Stomach (tissue), 8 donors: ENCODE measurements at regions not wholly inside any gene's neighbourhood (a gene's known extent, or its start where the extent isn't known, plus 50 kb on each side); places are given as distances from the start of the nearest gene placed in this dataset.

Experiments used
- DNase-seq, 2 donors: peaks; one replicate each; pipeline versions ENCODE4 v3.0.0 to v3.0.0-alpha.2; 2013 to 2019
- H3K27ac ChIP-seq, 5 donors: fragments of 200-600 bp in 4 of 5; sonication (generic) in 4 of 5; one replicate each; pipeline ENCODE4 v1.5.1; 2013 to 2019; ENCODE audit warnings: mild to moderate bottlenecking in 1 of 5, moderate library complexity in 1 of 5
- H3K27me3 ChIP-seq, 3 donors: fragments of 200-600 bp; sonication (generic); one replicate each; pipeline ENCODE4 v1.5.1; 2017 to 2019; ENCODE audit warnings: mixed run types in 1 of 3
- H3K36me3 ChIP-seq, 4 donors: fragments of 200-600 bp; sonication (generic); 1 replicate in 3 of 4; 2 replicates in 1 of 4; pipeline ENCODE4 v1.5.1; 2016 to 2019
- H3K4me1 ChIP-seq, 4 donors: fragments of 200-600 bp; sonication (generic); one replicate each; pipeline ENCODE4 v1.5.1; 2016 to 2019
- H3K4me3 ChIP-seq, 4 donors: fragments of 200-600 bp; sonication (generic) in 3 of 4; one replicate each; pipeline ENCODE4 v1.5.1; 2016 to 2019; ENCODE audit warnings: mild to moderate bottlenecking in 1 of 4
- H3K9me3 ChIP-seq, 4 donors: fragments of 200-600 bp; sonication (generic); one replicate each; pipeline ENCODE4 v1.5.1; 2016 to 2019
- CTCF ChIP-seq, 7 experiments: fragments of 450-650 bp in 4 of 7; fragments of 200-600 bp in 3 of 7; sonication (generic) in 3 of 7; IDR thresholded peaks; one replicate each; pipeline ENCODE4 v1.5.1; 2016 to 2019; ENCODE audit warnings: antibody characterized with exemption in 7 of 7, control low read depth in 2 of 7, mild to moderate bottlenecking in 1 of 7
- EP300 ChIP-seq: sonication (generic); formaldehyde crosslinking; IDR thresholded peaks from one replicate; pipeline ENCODE4 v1.6.1; 2017; ENCODE audit warnings: antibody characterized with exemption
- POLR2A ChIP-seq, 4 donors: fragments of 450-650 bp; IDR thresholded peaks; one replicate each; pipeline ENCODE4 v1.6.1; 2016; ENCODE audit warnings: antibody characterized with exemption in 4 of 4, control low read depth in 2 of 4, mild to moderate bottlenecking in 1 of 4, moderate library complexity in 1 of 4
- POLR2AphosphoS5 ChIP-seq, 3 donors: sonication (generic); formaldehyde crosslinking; IDR thresholded peaks; one replicate each; pipeline ENCODE4 v1.6.1; 2016; ENCODE audit warnings: antibody characterized with exemption in 3 of 3
- WGBS, 5 donors: extraction: QIAGEN DNeasy Blood & Tissue Kit in 3 of 5; methylation state at CpG; one replicate each; pipeline versions ENCODE4 v1.1.5 to v1.1.7; 2013 to 2018; 5-methylcytosine and 5-hydroxymethylcytosine counted together
- intact Hi-C: fragments of 100-400 bp; cut with DNase I; formaldehyde crosslinking; loops from one replicate; pipeline ENCODE4 v1.15.1; 2023; ENCODE audit warnings: low total_unique reads
- donor health status: healthy with polysubstance abuse.
- donor health status: Bipolar disorder and iron deficiency.
- donor health status: healthy.

- Histone ChIP-seq H3K36me3 (no peaks in the 10 kb centered on the region), H3K27ac (no peak overlapping the region), H3K9me3 (no peaks in the 10 kb centered on the region), H3K4me3 (no peak overlapping the region), H3K27me3 (no peaks in the 10 kb centered on the region), H3K4me1 (no peaks in the 10 kb centered on the region)
- TF ChIP-seq POLR2A (IDR thresholded peaks at IDR 0.05) (no peak), EP300 (no peak), POLR2AphosphoS5 (IDR thresholded peaks at IDR 0.05) (no peak), CTCF (IDR thresholded peaks at IDR 0.05) (no peak)
- intact Hi-C loops, result no loop called here
- peak in 1 of 2 donors; percentile 33 for DNase-seq
- 46 to 62% (median 52%) methylated on average over 4 of the region's 4 CpGs for WGBS, 5 donors
These were observed 60.9 kb upstream of the ITGA11 start for GRCh38 chr15:68492855-68493254.

GRCh38 chr15:68493629-68494028, 61.7 kb upstream of the ITGA11 start:
- Histone ChIP-seq H3K9me3 (no peaks in the 10 kb centered on the region), H3K4me3 (no peak overlapping the region), H3K36me3 (no peaks in the 10 kb centered on the region), H3K27me3 (no peaks in the 10 kb centered on the region), H3K4me1 (no peaks in the 10 kb centered on the region), H3K27ac (no peak overlapping the region)
- DNase-seq, result no peak
- 81 to 94% (median 88%) methylated on average over 3 of the region's 3 CpGs for WGBS, 5 donors
- intact Hi-C loops, result no loop called here
- no peak for TF ChIP-seq POLR2AphosphoS5 (IDR thresholded peaks at IDR 0.05)
- TF ChIP-seq POLR2A (IDR thresholded peaks at IDR 0.05), result no peak
- TF ChIP-seq CTCF (IDR thresholded peaks at IDR 0.05), result no peak
- TF ChIP-seq EP300, result no peak

- WGBS, 5 donors, result 77 to 86% (median 80%) methylated on average over 2 of the region's 2 CpGs
- DNase-seq, result no peak
- Histone ChIP-seq H3K9me3 (no peaks in the 10 kb centered on the region), H3K27ac (no peak overlapping the region), H3K27me3 (no peaks in the 10 kb centered on the region), H3K36me3 (no peaks in the 10 kb centered on the region), H3K4me3 (no peak overlapping the region), H3K4me1 (no peaks in the 10 kb centered on the region)
- intact Hi-C loops, result no loop called here
- TF ChIP-seq POLR2A (IDR thresholded peaks at IDR 0.05), result no peak
- TF ChIP-seq POLR2AphosphoS5 (IDR thresholded peaks at IDR 0.05), result no peak
- TF ChIP-seq EP300, result no peak
These were observed 62.7 kb upstream of the ITGA11 start for GRCh38 chr15:68494573-68495110.

GRCh38 chr15:68495221-68495950, 63.4 kb upstream of the ITGA11 start:
- intact Hi-C loops, result no loop called here

More at GRCh38 chr15:68495221-68495950, 63.4 kb upstream of the ITGA11 start:
- no peaks in the 10 kb centered on the region for H3K4me1 ChIP-seq
- H3K9me3 ChIP-seq, result no peaks in the 10 kb centered on the region
- H3K27ac ChIP-seq, result no peak overlapping the region
- H3K4me3 ChIP-seq, result no peak overlapping the region
- no peak for DNase-seq
- 68 to 74% (median 71%) methylated on average over 1 of the region's 1 CpG for WGBS, 5 donors
- no peaks in the 10 kb centered on the region for H3K36me3 ChIP-seq
- no peaks in the 10 kb centered on the region for H3K27me3 ChIP-seq
- TF ChIP-seq POLR2A (IDR thresholded peaks at IDR 0.05) (no peak), CTCF (IDR thresholded peaks at IDR 0.05) (no peak), POLR2AphosphoS5 (IDR thresholded peaks at IDR 0.05) (no peak), EP300 (no peak)
